ENCODE measurements at regions not wholly inside any gene's neighbourhood (a gene's known extent, or its start where the extent isn't known, plus 50 kb on each side); places are given as distances from the start of the nearest gene placed in this dataset.
"Not testable (repeated sequence)": the region's sequence is repeated elsewhere in the genome, so short reads cannot be mapped to it uniquely, and the experiment has no call there.

- TF ChIP-seq CTCF, EP300 (IDR thresholded peaks at IDR 0.05): not testable (repeated sequence)
Observed at GRCh38 chr15:32522421-32522820, 67.0 kb upstream of the GOLGA8O start.

Data from tibial nerve (tissue), 4 donors.